ENCODE measurements at regions not wholly inside any gene's neighbourhood (a gene's known extent, or its start where the extent isn't known, plus 50 kb on each side); places are given as distances from the start of the nearest gene placed in this dataset.
"Not testable (repeated sequence)": the region's sequence is repeated elsewhere in the genome, so short reads cannot be mapped to it uniquely, and the experiment has no call there.

- Histone ChIP-seq H3K27me3 (no peaks in the 10 kb centered on the region), H3K27ac (no peak overlapping the region), H3K4me3 (no peak overlapping the region), H3K36me3 (no peaks in the 10 kb centered on the region), H3K4me1 (peaks cover 0 to 2% (median 0%) of the 10 kb centered on the region in 4 donors), H3K9me3 (peaks cover 0 to 12% (median 10%) of the 10 kb centered on the region in 4 donors)
- intact Hi-C loops (cut with DNase I; ENCODE audit: low total_unique reads) = no loop called here
- no peak for DNase-seq
- 67 to 83% (median 81%) methylated on average over 1 of the region's 1 CpG for WGBS, 5 donors
- TF ChIP-seq POLR2A (IDR thresholded peaks at IDR 0.05) (no peak), CTCF (IDR thresholded peaks at IDR 0.05) (no peak), POLR2AphosphoS5 (IDR thresholded peaks at IDR 0.05) (no peak), EP300 (IDR thresholded peaks at IDR 0.05) (no peak)
Observed at GRCh38 chr6:4212588-4212987, 77.2 kb upstream of the ECI2 start.

GRCh38 chr6:4210629-4211419 is 75.4 kb upstream of the ECI2 start:
- 21 to 61% (median 30%) methylated on average over 4 of the region's 4 CpGs for WGBS, 5 donors
- peak; percentile 69 to 74 for DNase-seq
- intact Hi-C loops (cut with DNase I; ENCODE audit: low total_unique reads) = no loop called here
- no peak for TF ChIP-seq EP300 (IDR thresholded peaks at IDR 0.05)
- no peak for TF ChIP-seq POLR2A (IDR thresholded peaks at IDR 0.05)
- peak in 5 of 7 experiments; percentile 42 to 79 (median 68) for TF ChIP-seq CTCF (IDR thresholded peaks at IDR 0.05)
- Histone ChIP-seq H3K36me3 (no peaks in the 10 kb centered on the region), H3K27me3 (no peaks in the 10 kb centered on the region), H3K4me1 (peaks cover 0 to 3% (median 0%) of the 10 kb centered on the region in 4 donors), H3K9me3 (peaks cover 0 to 12% (median 10%) of the 10 kb centered on the region in 4 donors), H3K27ac (no peak overlapping the region), H3K4me3 (no peak overlapping the region)

GRCh38 chr6:4209196-4209595 is 73.8 kb upstream of the ECI2 start:
- intact Hi-C loops (cut with DNase I; ENCODE audit: low total_unique reads) = no loop called here
- peaks cover 0 to 12% (median 9%) of the 10 kb centered on the region in 4 donors for H3K9me3 ChIP-seq
- no peak for TF ChIP-seq CTCF (IDR thresholded peaks at IDR 0.05)
- no peak for TF ChIP-seq EP300 (IDR thresholded peaks at IDR 0.05)
- TF ChIP-seq POLR2A (IDR thresholded peaks at IDR 0.05) = no peak
- no peak for TF ChIP-seq POLR2AphosphoS5 (IDR thresholded peaks at IDR 0.05)
- H3K27me3 ChIP-seq = no peaks in the 10 kb centered on the region
- no peak overlapping the region for H3K27ac ChIP-seq
- H3K36me3 ChIP-seq = no peaks in the 10 kb centered on the region
- H3K4me3 ChIP-seq = no peak overlapping the region
- H3K4me1 ChIP-seq = peaks cover 0 to 3% (median 0%) of the 10 kb centered on the region in 4 donors
- no peak for DNase-seq
- 60 to 73% (median 64%) methylated on average over 2 of the region's 2 CpGs for WGBS, 5 donors

- Histone ChIP-seq H3K9me3 (peaks cover 0 to 12% (median 8%) of the 10 kb centered on the region in 4 donors), H3K4me3 (no peak overlapping the region), H3K27ac (peak overlapping the region in 1 of 5 donors; percentile 11), H3K27me3 (no peaks in the 10 kb centered on the region), H3K36me3 (no peaks in the 10 kb centered on the region), H3K4me1 (peaks cover 0 to 3% (median 0%) of the 10 kb centered on the region in 4 donors)
- TF ChIP-seq POLR2AphosphoS5 (IDR thresholded peaks at IDR 0.05) = no peak
- no peak for TF ChIP-seq EP300 (IDR thresholded peaks at IDR 0.05)
- TF ChIP-seq CTCF (IDR thresholded peaks at IDR 0.05) = no peak
- no peak for TF ChIP-seq POLR2A (IDR thresholded peaks at IDR 0.05)
- peak in 1 of 2 donors; percentile 37 for DNase-seq
- 61 to 88% (median 77%) methylated on average over 2 of the region's 2 CpGs for WGBS, 5 donors
- intact Hi-C loops (cut with DNase I; ENCODE audit: low total_unique reads) = no loop called here
Observed at GRCh38 chr6:4208158-4208557, 72.8 kb upstream of the ECI2 start.

GRCh38 chr6:4203642-4204417 is 68.5 kb upstream of the ECI2 start:
- H3K36me3 ChIP-seq; H3K27ac ChIP-seq; H3K4me3 ChIP-seq; intact Hi-C loops (cut with DNase I; ENCODE audit: low total_unique reads); H3K27me3 ChIP-seq; H3K4me1 ChIP-seq; DNase-seq: not testable (repeated sequence)
- 91 to 94% (median 93%) methylated on average over 18 to 21 of the region's 21 CpGs for WGBS, 5 donors
- H3K9me3 ChIP-seq = peaks cover 0 to 12% (median 8%) of the 10 kb centered on the region in 4 donors

All from stomach (tissue), 8 donors.